SIG-M5 treated with dmso at 0.1 percent for 504 hours (cell line): ENCODE measurements at regions not wholly inside any gene's neighbourhood (a gene's known extent, or its start where the extent isn't known, plus 50 kb on each side); places are given as distances from the start of the nearest gene placed in this dataset.

Experiments
- DNase-seq: peaks from one replicate; lab custom pipeline; 2025; ENCODE audit not compliant: unreplicated experiment; lab: John Stamatoyannopoulos, UW

GRCh38 chr10:42999385-43000020, 77.4 kb upstream of the RET start:
- no peak for DNase-seq

- DNase-seq = no peak
Observed at GRCh38 chr10:43000021-43000411, 76.9 kb upstream of the RET start.

DNA sequence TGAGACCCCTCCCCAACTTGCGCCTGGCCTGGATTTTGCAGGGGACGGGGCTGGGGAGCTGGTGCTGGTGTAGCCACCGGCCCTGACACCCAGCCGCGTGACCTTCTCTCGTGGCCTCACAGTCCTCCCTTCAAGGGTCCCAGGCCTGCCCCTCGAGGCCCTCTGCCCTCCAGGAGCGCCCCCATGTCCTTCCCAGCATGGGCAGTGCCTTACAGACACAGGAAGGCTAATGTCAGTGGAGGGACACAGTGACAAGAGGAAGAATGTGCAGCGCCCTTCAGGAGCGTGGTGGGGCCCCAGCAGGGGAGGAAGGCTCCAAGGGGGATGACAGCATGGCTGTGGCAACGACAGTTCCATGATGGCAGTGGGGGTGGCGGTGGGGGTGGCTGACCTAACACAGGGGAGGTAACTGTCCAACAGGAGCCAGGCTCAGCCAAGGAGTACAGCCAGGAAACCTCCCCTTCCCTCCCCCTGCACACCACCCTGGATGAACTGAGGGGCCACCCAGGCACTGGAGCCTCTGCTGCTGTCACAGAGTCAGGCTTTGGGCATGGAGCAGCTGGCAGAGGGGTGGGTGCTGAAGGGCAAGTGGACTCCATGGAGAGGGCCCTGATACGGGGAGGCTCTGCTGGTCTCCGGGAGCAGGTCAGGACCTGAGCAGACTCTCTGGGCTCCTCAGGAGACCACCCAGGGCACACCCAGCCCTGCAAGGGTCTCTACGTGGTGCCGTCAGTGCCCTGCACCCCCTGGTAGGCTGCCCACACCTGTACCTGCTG, 76.0 kb upstream of the RET start:
- no peak for DNase-seq

GRCh38 chr10:43001427-43001795, 75.5 kb upstream of the RET start:
- no peak for DNase-seq

GRCh38 chr10:43002596-43002995, 74.3 kb upstream of the RET start:
- no peak for DNase-seq

DNA sequence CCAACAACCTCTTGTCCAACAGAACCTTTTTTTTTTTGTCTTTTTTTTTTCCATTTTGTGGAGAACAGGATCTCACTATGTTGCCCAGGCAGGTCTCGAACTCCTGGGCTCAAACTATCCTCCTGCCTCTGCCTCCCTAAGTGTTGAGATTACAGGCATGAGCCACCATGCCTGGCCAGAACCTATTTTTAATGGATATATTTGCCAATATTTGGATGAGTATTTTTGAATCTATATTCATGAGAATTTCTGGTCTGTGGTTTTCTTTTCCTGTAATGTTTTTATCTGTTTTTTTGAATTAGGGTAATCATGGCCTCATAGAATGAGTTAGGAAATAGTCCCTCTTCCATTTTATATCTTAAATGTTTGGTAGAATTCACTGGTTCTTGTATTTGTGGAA, 70.4 kb upstream of the RET start:
- no peak for DNase-seq

- DNase-seq = no peak
Observed at GRCh38 chr10:43012578-43012977, 64.3 kb upstream of the RET start.

- DNase-seq = peak; percentile 68
Observed at GRCh38 chr10:43013065-43013464, 63.8 kb upstream of the RET start.

DNA sequence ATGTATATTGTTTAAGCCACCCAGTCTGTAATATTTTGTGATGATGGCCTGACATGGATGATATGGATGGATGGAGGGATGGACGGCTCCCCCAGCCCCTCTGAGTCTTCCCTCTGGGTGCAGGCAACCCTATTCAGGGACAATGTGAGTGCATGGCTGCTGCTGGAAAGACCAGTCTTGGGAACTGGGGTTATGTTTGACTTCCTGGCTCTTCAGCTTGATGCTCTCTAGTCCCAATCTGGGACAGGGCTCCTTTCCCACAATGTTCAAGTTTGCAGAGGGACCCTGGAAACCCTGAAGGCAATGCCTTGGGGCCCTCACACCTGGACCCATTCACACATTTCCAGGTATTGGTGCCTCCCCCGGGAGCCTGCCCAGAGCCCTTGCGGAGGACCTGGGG, 52.3 kb upstream of the RET start:
- DNase-seq = no peak

DNA sequence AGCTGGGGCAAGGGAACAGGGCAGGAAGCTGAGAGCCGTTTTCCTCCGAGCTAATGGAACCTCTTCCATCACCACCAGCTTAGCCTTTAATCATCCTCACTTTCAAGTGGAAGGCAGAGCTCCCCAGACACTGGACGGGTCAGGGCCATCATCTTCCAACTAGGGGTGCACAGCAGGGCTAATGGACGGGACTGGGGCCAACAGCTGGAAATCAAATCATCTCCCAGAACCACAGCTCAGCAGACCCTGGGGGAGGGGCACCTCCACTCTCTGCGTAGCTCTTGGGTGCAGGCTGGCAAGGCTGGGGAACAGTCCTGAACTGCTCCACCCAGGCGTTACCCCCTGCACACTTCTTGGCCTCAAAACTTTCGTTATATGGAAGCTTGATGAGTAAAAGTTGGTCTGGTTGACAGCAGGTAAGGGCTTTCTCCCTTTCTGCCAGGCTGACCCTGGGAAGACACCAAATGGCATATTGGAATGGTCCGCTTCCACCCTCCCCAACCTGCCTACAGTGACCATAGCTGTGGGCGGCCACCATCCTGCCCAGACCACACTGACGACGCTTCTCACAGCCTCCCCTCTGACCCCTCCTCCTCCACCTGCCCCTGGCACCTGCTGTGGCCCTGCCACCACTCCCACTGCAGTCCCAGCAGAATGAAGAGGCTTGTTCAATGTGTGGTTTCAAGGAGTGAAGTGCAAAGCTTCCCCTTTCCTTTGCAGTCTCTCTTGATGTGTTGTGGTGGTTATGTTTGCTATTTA, 51.7 kb upstream of the RET start:
- DNase-seq = no peak

GRCh38 chr10:43026039-43026973, 50.6 kb upstream of the RET start:
- peak; percentile 26 for DNase-seq
